Caco-2 (cell line): ENCODE measurements at regions not wholly inside any gene's neighbourhood (a gene's known extent, or its start where the extent isn't known, plus 50 kb on each side); places are given as distances from the start of the nearest gene placed in this dataset.

ENCODE experiments used
- BruUV-seq: library from RNA; stranded (reverse); fragments of 400-500 nt; replicated peaks from 2 replicates; lab custom pipeline; 2021; lab: Mats Ljungman, UMichigan
- CTCF ChIA-PET: fragments of 300-600 bp; sonication (Branson Sonifier 250); formaldehyde crosslinking; loops from one replicate; lab custom pipeline; 2022; ENCODE audit warnings: antibody characterized with exemption; lab: Charles Lee
- POLR2A ChIA-PET: fragments of 300-600 bp; sonication (Branson Sonifier 250); formaldehyde crosslinking; loops from one replicate; lab custom pipeline; 2022; ENCODE audit warnings: antibody characterized with exemption; lab: Charles Lee
- DNase-seq, 2 experiments: peaks; one replicate each; pipeline versions ENCODE4 v3.0.0 to v3.0.0-alpha.2; 2020 to 2022
- H3K27me3 ChIP-seq: replicated peaks from 2 replicates; pipeline ENCODE4 v1.6.0; 2011; ENCODE audit warnings: low read length; ENCODE audit not compliant: control insufficient read depth, insufficient read depth
- H3K36me3 ChIP-seq: 2 replicates; pipeline ENCODE4 v1.5.1; 2011; ENCODE audit warnings: low read length; ENCODE audit not compliant: control insufficient read depth, insufficient read depth
- H3K4me1 ChIP-seq: fragments of 250-450 bp; sonication (Bioruptor Pico); 2 replicates; pipeline ENCODE4 v1.5.1; 2020; ENCODE audit warnings: mild to moderate bottlenecking
- H3K4me3 ChIP-seq: 2 replicates; pipeline ENCODE4 v1.5.1; 2011; ENCODE audit warnings: low read depth, mild to moderate bottlenecking, control low read depth, low read length
- H3K9me3 ChIP-seq: fragments of 250-450 bp; sonication (Bioruptor Pico); 2 replicates; pipeline ENCODE4 v1.5.1; 2020; ENCODE audit warnings: mild to moderate bottlenecking, moderate library complexity
- H3K27ac Mint-ChIP-seq: one replicate; pipeline ENCODE4 v1.8.0; 2022; ENCODE audit warnings: mixed read lengths; ENCODE audit not compliant: unreplicated experiment
- H3K27me3 Mint-ChIP-seq: one replicate; pipeline ENCODE4 v1.8.0; 2022; ENCODE audit warnings: mixed read lengths; ENCODE audit not compliant: insufficient read depth, unreplicated experiment
- H3K36me3 Mint-ChIP-seq: one replicate; pipeline ENCODE4 v1.8.0; 2022; ENCODE audit warnings: mild to moderate bottlenecking, mixed read lengths; ENCODE audit not compliant: insufficient read depth, unreplicated experiment
- H3K4me1 Mint-ChIP-seq: one replicate; pipeline ENCODE4 v1.8.0; 2022; ENCODE audit warnings: low read depth, mixed read lengths; ENCODE audit not compliant: unreplicated experiment
- H3K4me3 Mint-ChIP-seq: one replicate; pipeline ENCODE4 v1.8.0; 2022; ENCODE audit warnings: mild to moderate bottlenecking, moderate library complexity, mixed read lengths; ENCODE audit not compliant: unreplicated experiment
- H3K9me3 Mint-ChIP-seq: one replicate; pipeline ENCODE4 v1.8.0; 2022; ENCODE audit warnings: mixed read lengths; ENCODE audit not compliant: unreplicated experiment
- CTCF ChIP-seq, 2 experiments: fragments of 200-600 bp in 1 of 2; IDR thresholded peaks; 1 replicate in 1 of 2; 2 replicates in 1 of 2; pipeline versions ENCODE4 v1.5.1 to v1.8.0; 2011 to 2022; ENCODE audit warnings: antibody characterized with exemption in 1 of 2, control low read depth in 1 of 2, inconsistent platforms in 1 of 2, low read depth in 1 of 2, low read length in 1 of 2, mild to moderate bottlenecking in 1 of 2, moderate library complexity in 1 of 2; ENCODE audit not compliant: insufficient read depth in 1 of 2, severe bottlenecking in 1 of 2, unreplicated experiment in 1 of 2
- intact Hi-C: fragments of 100-400 bp; cut with micrococcal nuclease; formaldehyde crosslinking; loops from one replicate; pipeline ENCODE4 v1.10.0; 2022; ENCODE audit not compliant: unreplicated experiment

- intact Hi-C loops, result no loop called here
- Mint-ChIP-seq H3K4me1 (no peaks in the 10 kb centered on the region), H3K4me3 (no peak overlapping the region), H3K36me3 (no peaks in the 10 kb centered on the region), H3K27me3 (no peaks in the 10 kb centered on the region), H3K27ac (no peak overlapping the region), H3K9me3 (no peaks in the 10 kb centered on the region)
- no peak for DNase-seq
- H3K4me3 ChIP-seq, result no peak overlapping the region
- BruUV-seq, result no TSS peak
- ChIA-PET CTCF (no interaction called here), POLR2A (no interaction called here)
- H3K9me3 ChIP-seq, result no peaks in the 10 kb centered on the region
- H3K27me3 ChIP-seq, result no peaks in the 10 kb centered on the region
- TF ChIP-seq CTCF (IDR thresholded peaks at IDR 0.05; ENCODE audit: insufficient read depth in 1 of 2, low read depth in 1 of 2, low read length in 1 of 2, severe bottlenecking in 1 of 2, unreplicated experiment in 1 of 2), result no peak
- no peaks in the 10 kb centered on the region for H3K4me1 ChIP-seq
- no peaks in the 10 kb centered on the region for H3K36me3 ChIP-seq
Measured at GRCh38 chr3:164658125-164658524, 420.2 kb downstream of the SI start.

GRCh38 chr3:164657631-164658030 is 420.7 kb downstream of the SI start:
- DNase-seq, result no peak
- Histone ChIP-seq H3K27me3 (no peaks in the 10 kb centered on the region), H3K36me3 (no peaks in the 10 kb centered on the region), H3K4me1 (no peaks in the 10 kb centered on the region), H3K4me3 (no peak overlapping the region), H3K9me3 (no peaks in the 10 kb centered on the region)
- no peak overlapping the region for H3K27ac Mint-ChIP-seq
- no peaks in the 10 kb centered on the region for H3K4me1 Mint-ChIP-seq
- POLR2A ChIA-PET, result no interaction called here
- H3K27me3 Mint-ChIP-seq, result no peaks in the 10 kb centered on the region
- H3K9me3 Mint-ChIP-seq, result no peaks in the 10 kb centered on the region
- BruUV-seq, result no TSS peak
- no peak overlapping the region for H3K4me3 Mint-ChIP-seq
- intact Hi-C loops, result no loop called here
- H3K36me3 Mint-ChIP-seq, result no peaks in the 10 kb centered on the region
- CTCF ChIA-PET, result no interaction called here
- TF ChIP-seq CTCF (IDR thresholded peaks at IDR 0.05; ENCODE audit: insufficient read depth in 1 of 2, low read depth in 1 of 2, low read length in 1 of 2, severe bottlenecking in 1 of 2, unreplicated experiment in 1 of 2), result no peak

GRCh38 chr3:164655462-164655861 is 422.8 kb downstream of the SI start:
- POLR2A ChIA-PET, result no interaction called here
- Histone ChIP-seq H3K9me3 (no peaks in the 10 kb centered on the region), H3K4me3 (no peak overlapping the region), H3K4me1 (no peaks in the 10 kb centered on the region), H3K36me3 (no peaks in the 10 kb centered on the region), H3K27me3 (no peaks in the 10 kb centered on the region)
- DNase-seq, result no peak
- Mint-ChIP-seq H3K4me1 (no peaks in the 10 kb centered on the region), H3K9me3 (no peaks in the 10 kb centered on the region), H3K4me3 (no peak overlapping the region), H3K27ac (no peak overlapping the region), H3K36me3 (no peaks in the 10 kb centered on the region), H3K27me3 (no peaks in the 10 kb centered on the region)
- no TSS peak for BruUV-seq
- intact Hi-C loops, result no loop called here
- CTCF ChIA-PET, result no interaction called here
- no peak for TF ChIP-seq CTCF (IDR thresholded peaks at IDR 0.05; ENCODE audit: insufficient read depth in 1 of 2, low read depth in 1 of 2, low read length in 1 of 2, severe bottlenecking in 1 of 2, unreplicated experiment in 1 of 2)
